ENCODE measurements at regions not wholly inside any gene's neighbourhood (a gene's known extent, or its start where the extent isn't known, plus 50 kb on each side); places are given as distances from the start of the nearest gene placed in this dataset.

DNA sequence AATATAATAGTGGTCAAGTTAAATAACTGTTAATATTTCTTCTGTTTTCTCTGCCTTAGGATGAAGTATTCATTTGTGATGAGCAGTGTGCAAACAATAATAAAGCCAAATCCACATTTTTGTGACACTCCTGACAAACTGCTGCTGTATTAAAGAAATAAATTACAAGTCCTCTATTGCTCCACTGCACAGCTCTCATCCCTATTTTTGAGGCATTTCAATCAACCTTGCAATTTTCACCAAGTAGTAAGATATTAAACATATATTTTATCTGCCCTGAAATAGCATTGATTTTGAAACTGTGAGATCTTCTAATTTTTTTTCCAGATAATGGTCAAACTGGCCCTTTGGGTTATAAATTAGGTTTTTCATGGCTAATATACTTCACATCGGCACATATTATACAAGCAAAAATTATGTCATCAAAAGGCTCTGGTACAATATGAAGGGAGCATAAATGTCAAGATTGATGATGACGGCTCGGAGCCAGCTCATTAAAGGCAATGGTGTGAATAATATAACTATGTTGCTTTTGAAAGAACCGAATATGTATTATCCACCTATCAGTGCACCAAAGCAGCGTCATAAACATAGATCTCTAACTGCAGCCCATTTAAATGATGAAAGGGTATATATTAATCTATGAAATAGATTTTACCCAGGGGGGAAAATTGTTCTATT lies 764.9 kb downstream of the DNAH5 start:
- Histone ChIP-seq H3K36me3 (ENCODE audit: insufficient read depth) (no peaks in the 10 kb centered on the region), H4K20me1 (replicated peaks; ENCODE audit: insufficient read depth) (no peaks in the 10 kb centered on the region), H3K79me2 (replicated peaks; ENCODE audit: insufficient read depth) (no peaks in the 10 kb centered on the region), H3K27me3 (ENCODE audit: insufficient read depth) (no peaks in the 10 kb centered on the region), H3K9me2 (ENCODE audit: insufficient read depth) (no peaks in the 10 kb centered on the region), H3F3A (replicated peaks; ENCODE audit: low read depth) (no peaks in the 10 kb centered on the region), H3K4me3 (no peak overlapping the region), H3K4me2 (no peak overlapping the region), H2AFZ (no peak overlapping the region), H3K4me1 (ENCODE audit: insufficient read depth) (no peaks in the 10 kb centered on the region), H3K27ac (ENCODE audit: low read depth) (no peak overlapping the region)
- Mint-ChIP-seq H3K4me1 (no peaks in the 10 kb centered on the region), H3K27me3 (ENCODE audit: insufficient read depth, low read depth, poor library complexity) (no peaks in the 10 kb centered on the region), H3K9me3 (no peaks in the 10 kb centered on the region; the same call in 2 of the 3 replicates), H3K36me3 (ENCODE audit: low read depth) (no peaks in the 10 kb centered on the region), H3K27ac (no peak overlapping the region), H3K4me3 (no peak overlapping the region)
- TF ChIP-seq CREB1 (CRISPR knock-in tag; IDR thresholded peaks at IDR 0.05; ENCODE audit: low read depth) (no peak), ZNF331 (CRISPR knock-in tag; IDR thresholded peaks at IDR 0.05; ENCODE audit: low read depth) (no peak), EZH2 (IDR thresholded peaks at IDR 0.05; ENCODE audit: low read depth, unreplicated experiment) (no peak), STAT1 (IDR thresholded peaks at IDR 0.05; ENCODE audit: unreplicated experiment) (no peak), ZNF114 (CRISPR knock-in tag; IDR thresholded peaks at IDR 0.05) (no peak), POLR2AphosphoS5 (IDR thresholded peaks at IDR 0.05; ENCODE audit: low read depth) (no peak)
- TF ChIP-seq, protein P1, sequence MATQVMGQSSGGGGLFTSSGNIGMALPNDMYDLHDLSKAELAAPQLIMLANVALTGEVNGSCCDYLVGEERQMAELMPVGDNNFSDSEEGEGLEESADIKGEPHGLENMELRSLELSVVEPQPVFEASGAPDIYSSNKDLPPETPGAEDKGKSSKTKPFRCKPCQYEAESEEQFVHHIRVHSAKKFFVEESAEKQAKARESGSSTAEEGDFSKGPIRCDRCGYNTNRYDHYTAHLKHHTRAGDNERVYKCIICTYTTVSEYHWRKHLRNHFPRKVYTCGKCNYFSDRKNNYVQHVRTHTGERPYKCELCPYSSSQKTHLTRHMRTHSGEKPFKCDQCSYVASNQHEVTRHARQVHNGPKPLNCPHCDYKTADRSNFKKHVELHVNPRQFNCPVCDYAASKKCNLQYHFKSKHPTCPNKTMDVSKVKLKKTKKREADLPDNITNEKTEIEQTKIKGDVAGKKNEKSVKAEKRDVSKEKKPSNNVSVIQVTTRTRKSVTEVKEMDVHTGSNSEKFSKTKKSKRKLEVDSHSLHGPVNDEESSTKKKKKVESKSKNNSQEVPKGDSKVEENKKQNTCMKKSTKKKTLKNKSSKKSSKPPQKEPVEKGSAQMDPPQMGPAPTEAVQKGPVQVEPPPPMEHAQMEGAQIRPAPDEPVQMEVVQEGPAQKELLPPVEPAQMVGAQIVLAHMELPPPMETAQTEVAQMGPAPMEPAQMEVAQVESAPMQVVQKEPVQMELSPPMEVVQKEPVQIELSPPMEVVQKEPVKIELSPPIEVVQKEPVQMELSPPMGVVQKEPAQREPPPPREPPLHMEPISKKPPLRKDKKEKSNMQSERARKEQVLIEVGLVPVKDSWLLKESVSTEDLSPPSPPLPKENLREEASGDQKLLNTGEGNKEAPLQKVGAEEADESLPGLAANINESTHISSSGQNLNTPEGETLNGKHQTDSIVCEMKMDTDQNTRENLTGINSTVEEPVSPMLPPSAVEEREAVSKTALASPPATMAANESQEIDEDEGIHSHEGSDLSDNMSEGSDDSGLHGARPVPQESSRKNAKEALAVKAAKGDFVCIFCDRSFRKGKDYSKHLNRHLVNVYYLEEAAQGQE (IDR thresholded peaks at IDR 0.05; ENCODE audit: unreplicated experiment), result no peak
- TF ChIP-seq, protein P2, sequence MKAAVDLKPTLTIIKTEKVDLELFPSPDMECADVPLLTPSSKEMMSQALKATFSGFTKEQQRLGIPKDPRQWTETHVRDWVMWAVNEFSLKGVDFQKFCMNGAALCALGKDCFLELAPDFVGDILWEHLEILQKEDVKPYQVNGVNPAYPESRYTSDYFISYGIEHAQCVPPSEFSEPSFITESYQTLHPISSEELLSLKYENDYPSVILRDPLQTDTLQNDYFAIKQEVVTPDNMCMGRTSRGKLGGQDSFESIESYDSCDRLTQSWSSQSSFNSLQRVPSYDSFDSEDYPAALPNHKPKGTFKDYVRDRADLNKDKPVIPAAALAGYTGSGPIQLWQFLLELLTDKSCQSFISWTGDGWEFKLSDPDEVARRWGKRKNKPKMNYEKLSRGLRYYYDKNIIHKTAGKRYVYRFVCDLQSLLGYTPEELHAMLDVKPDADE (IDR thresholded peaks at IDR 0.05), result no peak
- ATAC-seq (no peak), DNase-seq (ENCODE audit: low spot score) (no peak)

DNA sequence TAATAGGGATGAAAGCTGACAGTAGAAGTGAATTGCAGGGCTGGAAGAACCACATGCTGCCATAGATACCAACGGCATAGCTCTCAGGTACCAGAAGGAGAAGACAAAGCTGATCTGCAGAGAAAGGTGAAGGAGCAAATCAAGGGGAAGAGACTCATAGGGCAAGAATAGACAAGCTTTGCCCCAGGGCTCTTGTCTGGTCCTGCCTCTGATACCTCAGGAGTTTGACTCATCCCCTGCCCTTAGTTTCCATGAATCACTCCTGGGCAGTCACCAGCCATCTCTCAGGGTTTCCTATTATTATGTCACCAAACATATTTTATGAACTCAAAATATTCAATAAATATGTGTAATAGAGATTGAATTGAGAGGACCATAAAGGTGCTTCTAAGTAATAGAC lies 800.9 kb downstream of the DNAH5 start:
- H3K4me1 ChIP-seq (ENCODE audit: insufficient read depth), result no peaks in the 10 kb centered on the region; the same call in 1 of the 2 replicates
- Mint-ChIP-seq H3K4me1 (no peaks in the 10 kb centered on the region), H3K36me3 (ENCODE audit: low read depth) (no peaks in the 10 kb centered on the region), H3K4me3 (no peak overlapping the region), H3K27ac (no peak overlapping the region), H3K27me3 (ENCODE audit: insufficient read depth, low read depth, poor library complexity) (no peaks in the 10 kb centered on the region), H3K9me3 (no peaks in the 10 kb centered on the region; the same call in 2 of the 3 replicates)
- H3K36me3 ChIP-seq (ENCODE audit: insufficient read depth), result no peaks in the 10 kb centered on the region
- no peaks in the 10 kb centered on the region for H3K79me2 ChIP-seq (replicated peaks; ENCODE audit: insufficient read depth)
- peaks cover 16% of the 10 kb centered on the region; the same call in 1 of the 2 replicates for H3K9me2 ChIP-seq (ENCODE audit: insufficient read depth)
- DNase-seq (ENCODE audit: low spot score), result no peak
- H3F3A ChIP-seq (replicated peaks; ENCODE audit: low read depth), result no peaks in the 10 kb centered on the region
- H3K4me3 ChIP-seq, result no peak overlapping the region
- no peak overlapping the region for H3K4me2 ChIP-seq
- H2AFZ ChIP-seq, result no peak overlapping the region
- no peaks in the 10 kb centered on the region for H3K27me3 ChIP-seq (ENCODE audit: insufficient read depth)
- no peak for ATAC-seq
- no peaks in the 10 kb centered on the region for H4K20me1 ChIP-seq (replicated peaks; ENCODE audit: insufficient read depth)
- H3K27ac ChIP-seq (ENCODE audit: low read depth), result no peak overlapping the region
- TF ChIP-seq, protein P3, sequence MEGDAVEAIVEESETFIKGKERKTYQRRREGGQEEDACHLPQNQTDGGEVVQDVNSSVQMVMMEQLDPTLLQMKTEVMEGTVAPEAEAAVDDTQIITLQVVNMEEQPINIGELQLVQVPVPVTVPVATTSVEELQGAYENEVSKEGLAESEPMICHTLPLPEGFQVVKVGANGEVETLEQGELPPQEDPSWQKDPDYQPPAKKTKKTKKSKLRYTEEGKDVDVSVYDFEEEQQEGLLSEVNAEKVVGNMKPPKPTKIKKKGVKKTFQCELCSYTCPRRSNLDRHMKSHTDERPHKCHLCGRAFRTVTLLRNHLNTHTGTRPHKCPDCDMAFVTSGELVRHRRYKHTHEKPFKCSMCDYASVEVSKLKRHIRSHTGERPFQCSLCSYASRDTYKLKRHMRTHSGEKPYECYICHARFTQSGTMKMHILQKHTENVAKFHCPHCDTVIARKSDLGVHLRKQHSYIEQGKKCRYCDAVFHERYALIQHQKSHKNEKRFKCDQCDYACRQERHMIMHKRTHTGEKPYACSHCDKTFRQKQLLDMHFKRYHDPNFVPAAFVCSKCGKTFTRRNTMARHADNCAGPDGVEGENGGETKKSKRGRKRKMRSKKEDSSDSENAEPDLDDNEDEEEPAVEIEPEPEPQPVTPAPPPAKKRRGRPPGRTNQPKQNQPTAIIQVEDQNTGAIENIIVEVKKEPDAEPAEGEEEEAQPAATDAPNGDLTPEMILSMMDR (conservative IDR thresholded peaks at IDR 0.05; ENCODE audit: low read depth in 2 of 2), result no peak
- TF ChIP-seq STAT1 (IDR thresholded peaks at IDR 0.05; ENCODE audit: unreplicated experiment), result no peak
- TF ChIP-seq, protein P1 (IDR thresholded peaks at IDR 0.05; ENCODE audit: unreplicated experiment), result no peak
- TF ChIP-seq NANOG (IDR thresholded peaks at IDR 0.05; ENCODE audit: borderline replicate concordance), result no peak
- no peak for TF ChIP-seq POLR2AphosphoS5 (IDR thresholded peaks at IDR 0.05; ENCODE audit: low read depth)

Data from GM23338 (cell line).